NCI-H1694 treated with DMSO at 0.1 percent for 48 hours (cell line): ENCODE measurements at regions not wholly inside any gene's neighbourhood (a gene's known extent, or its start where the extent isn't known, plus 50 kb on each side); places are given as distances from the start of the nearest gene placed in this dataset.
"Not testable (repeated sequence)": the region's sequence is repeated elsewhere in the genome, so short reads cannot be mapped to it uniquely, and the experiment has no call there.

Experiments used
- DNase-seq: peaks from one replicate; lab custom pipeline; 2025; lab: John Stamatoyannopoulos, UW

GRCh38 chrX:143455046-143455445, 62.2 kb downstream of the SPANXN3 start:
- peak; percentile 26 for DNase-seq

GRCh38 chrX:143437439-143437838, 79.8 kb downstream of the SPANXN3 start:
- DNase-seq: peak; percentile 49

- DNase-seq: no peak
These were observed 81.4 kb downstream of the SPANXN3 start for GRCh38 chrX:143435916-143436315.

GRCh38 chrX:143429811-143430210, 87.5 kb downstream of the SPANXN3 start:
- no peak for DNase-seq

- DNase-seq: no peak
These were observed 88.1 kb downstream of the SPANXN3 start for GRCh38 chrX:143429131-143429530.

GRCh38 chrX:143401160-143401559, 116.1 kb downstream of the SPANXN3 start:
- DNase-seq: no peak

- no peak for DNase-seq
These were observed 138.4 kb downstream of the SPANXN3 start for GRCh38 chrX:143378851-143379250.

GRCh38 chrX:143363419-143363818, 153.9 kb downstream of the SPANXN3 start:
- DNase-seq: no peak

GRCh38 chrX:143340190-143340589, 177.1 kb downstream of the SPANXN3 start:
- no peak for DNase-seq

GRCh38 chrX:143336261-143336660, 181.0 kb downstream of the SPANXN3 start:
- no peak for DNase-seq

GRCh38 chrX:143319526-143319925, 197.7 kb downstream of the SPANXN3 start:
- DNase-seq: no peak

GRCh38 chrX:143318857-143319256, 198.4 kb downstream of the SPANXN3 start:
- DNase-seq: not testable (repeated sequence)

- DNase-seq: no peak
These were observed 210.0 kb downstream of the SPANXN3 start for GRCh38 chrX:143306991-143307937.

- no peak for DNase-seq
These were observed 212.8 kb downstream of the SPANXN3 start for GRCh38 chrX:143304518-143304917.

GRCh38 chrX:143304025-143304424, 213.2 kb downstream of the SPANXN3 start:
- DNase-seq: no peak

GRCh38 chrX:143298663-143299241, 218.5 kb downstream of the SPANXN3 start:
- DNase-seq: no peak

GRCh38 chrX:143296521-143296920, 220.8 kb downstream of the SPANXN3 start:
- no peak for DNase-seq

- DNase-seq: no peak
These were observed 230.0 kb downstream of the SPANXN3 start for GRCh38 chrX:143287236-143287635.

- DNase-seq: no peak
These were observed 244.6 kb downstream of the SPANXN4 start for GRCh38 chrX:143270317-143270716.

- not testable (repeated sequence) for DNase-seq
These were observed 218.9 kb downstream of the SPANXN4 start for GRCh38 chrX:143244593-143244992.

GRCh38 chrX:143240658-143241057, 214.9 kb downstream of the SPANXN4 start:
- DNase-seq: no peak

GRCh38 chrX:143231492-143231891, 205.8 kb downstream of the SPANXN4 start:
- DNase-seq: no peak

- not testable (repeated sequence) for DNase-seq
These were observed 202.9 kb downstream of the SPANXN4 start for GRCh38 chrX:143228600-143228999.
